ENCODE measurements at regions not wholly inside any gene's neighbourhood (a gene's known extent, or its start where the extent isn't known, plus 50 kb on each side); places are given as distances from the start of the nearest gene placed in this dataset.

DNA sequence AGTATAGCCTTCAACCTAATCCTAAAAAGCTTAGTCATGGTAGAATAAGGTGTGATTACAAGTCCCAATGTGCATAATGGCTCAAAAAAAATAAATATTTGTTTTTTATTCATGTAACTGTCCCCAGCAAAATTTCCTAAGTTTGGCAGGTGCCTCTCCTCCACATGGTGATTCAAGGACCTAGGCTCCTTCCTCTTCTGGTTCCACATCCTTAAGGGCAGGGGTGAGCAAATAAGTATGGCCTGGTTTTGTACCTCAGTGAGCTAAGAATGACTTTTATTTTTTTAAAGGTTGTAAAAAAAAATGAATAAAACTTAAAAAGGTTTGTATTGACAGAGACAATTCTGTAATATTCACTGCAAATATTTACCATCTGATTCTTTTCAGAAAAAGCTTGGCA lies 343.5 kb upstream of the UBE2E2 start:
- TF ChIP-seq, protein P1, sequence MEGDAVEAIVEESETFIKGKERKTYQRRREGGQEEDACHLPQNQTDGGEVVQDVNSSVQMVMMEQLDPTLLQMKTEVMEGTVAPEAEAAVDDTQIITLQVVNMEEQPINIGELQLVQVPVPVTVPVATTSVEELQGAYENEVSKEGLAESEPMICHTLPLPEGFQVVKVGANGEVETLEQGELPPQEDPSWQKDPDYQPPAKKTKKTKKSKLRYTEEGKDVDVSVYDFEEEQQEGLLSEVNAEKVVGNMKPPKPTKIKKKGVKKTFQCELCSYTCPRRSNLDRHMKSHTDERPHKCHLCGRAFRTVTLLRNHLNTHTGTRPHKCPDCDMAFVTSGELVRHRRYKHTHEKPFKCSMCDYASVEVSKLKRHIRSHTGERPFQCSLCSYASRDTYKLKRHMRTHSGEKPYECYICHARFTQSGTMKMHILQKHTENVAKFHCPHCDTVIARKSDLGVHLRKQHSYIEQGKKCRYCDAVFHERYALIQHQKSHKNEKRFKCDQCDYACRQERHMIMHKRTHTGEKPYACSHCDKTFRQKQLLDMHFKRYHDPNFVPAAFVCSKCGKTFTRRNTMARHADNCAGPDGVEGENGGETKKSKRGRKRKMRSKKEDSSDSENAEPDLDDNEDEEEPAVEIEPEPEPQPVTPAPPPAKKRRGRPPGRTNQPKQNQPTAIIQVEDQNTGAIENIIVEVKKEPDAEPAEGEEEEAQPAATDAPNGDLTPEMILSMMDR (conservative IDR thresholded peaks at IDR 0.05; ENCODE audit: low read depth, low read length): no peak
- TF ChIP-seq EZH2 (IDR thresholded peaks at IDR 0.05; ENCODE audit: borderline replicate concordance, low read depth, low read length, poor library complexity, severe bottlenecking): no peak
